Endothelial cell (in vitro differentiated cells): ENCODE measurements at regions not wholly inside any gene's neighbourhood (a gene's known extent, or its start where the extent isn't known, plus 50 kb on each side); places are given as distances from the start of the nearest gene placed in this dataset.

Source experiments
- DNase-seq: peaks from one replicate; pipeline ENCODE4 v3.0.0; 2021; ENCODE audit warnings: low spot score
- H3K27ac Mint-ChIP-seq: one replicate; pipeline ENCODE4 v1.8.0; 2021; ENCODE audit warnings: mixed read lengths, inconsistent platforms; ENCODE audit not compliant: unreplicated experiment
- H3K27me3 Mint-ChIP-seq: one replicate; pipeline ENCODE4 v1.8.0; 2021; ENCODE audit warnings: mild to moderate bottlenecking, moderate library complexity, mixed read lengths, inconsistent platforms; ENCODE audit not compliant: unreplicated experiment
- H3K36me3 Mint-ChIP-seq: one replicate; pipeline ENCODE4 v1.8.0; 2021; ENCODE audit warnings: mild to moderate bottlenecking, low read depth, mixed read lengths, inconsistent platforms; ENCODE audit not compliant: unreplicated experiment
- H3K4me1 Mint-ChIP-seq: one replicate; pipeline ENCODE4 v1.8.0; 2021; ENCODE audit warnings: mild to moderate bottlenecking, mixed read lengths, inconsistent platforms; ENCODE audit not compliant: unreplicated experiment
- H3K4me3 Mint-ChIP-seq: one replicate; pipeline ENCODE4 v1.8.0; 2021; ENCODE audit warnings: mild to moderate bottlenecking, mixed read lengths, inconsistent platforms; ENCODE audit not compliant: unreplicated experiment
- H3K9me3 Mint-ChIP-seq: one replicate; pipeline ENCODE4 v1.8.0; 2021; ENCODE audit warnings: mixed read lengths, inconsistent platforms; ENCODE audit not compliant: unreplicated experiment
- TF ChIP-seq, protein P1 (sequence below): fragments of 200-600 bp; sonication (generic); IDR thresholded peaks from one replicate; pipeline ENCODE4 v1.5.0; 2021; ENCODE audit warnings: antibody characterized with exemption; ENCODE audit not compliant: unreplicated experiment

- H3K27ac Mint-ChIP-seq = no peak overlapping the region
- no peaks in the 10 kb centered on the region for H3K9me3 Mint-ChIP-seq
- no peak for DNase-seq
- H3K36me3 Mint-ChIP-seq = no peaks in the 10 kb centered on the region
- TF ChIP-seq, protein P1, sequence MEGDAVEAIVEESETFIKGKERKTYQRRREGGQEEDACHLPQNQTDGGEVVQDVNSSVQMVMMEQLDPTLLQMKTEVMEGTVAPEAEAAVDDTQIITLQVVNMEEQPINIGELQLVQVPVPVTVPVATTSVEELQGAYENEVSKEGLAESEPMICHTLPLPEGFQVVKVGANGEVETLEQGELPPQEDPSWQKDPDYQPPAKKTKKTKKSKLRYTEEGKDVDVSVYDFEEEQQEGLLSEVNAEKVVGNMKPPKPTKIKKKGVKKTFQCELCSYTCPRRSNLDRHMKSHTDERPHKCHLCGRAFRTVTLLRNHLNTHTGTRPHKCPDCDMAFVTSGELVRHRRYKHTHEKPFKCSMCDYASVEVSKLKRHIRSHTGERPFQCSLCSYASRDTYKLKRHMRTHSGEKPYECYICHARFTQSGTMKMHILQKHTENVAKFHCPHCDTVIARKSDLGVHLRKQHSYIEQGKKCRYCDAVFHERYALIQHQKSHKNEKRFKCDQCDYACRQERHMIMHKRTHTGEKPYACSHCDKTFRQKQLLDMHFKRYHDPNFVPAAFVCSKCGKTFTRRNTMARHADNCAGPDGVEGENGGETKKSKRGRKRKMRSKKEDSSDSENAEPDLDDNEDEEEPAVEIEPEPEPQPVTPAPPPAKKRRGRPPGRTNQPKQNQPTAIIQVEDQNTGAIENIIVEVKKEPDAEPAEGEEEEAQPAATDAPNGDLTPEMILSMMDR = no peak
- no peaks in the 10 kb centered on the region for H3K4me1 Mint-ChIP-seq
- no peak overlapping the region for H3K4me3 Mint-ChIP-seq
- no peaks in the 10 kb centered on the region for H3K27me3 Mint-ChIP-seq
Observed at GRCh38 chr13:29696606-29697005, 101.1 kb upstream of the SLC7A1 start.

GRCh38 chr13:29693275-29693945 lies 97.9 kb upstream of the SLC7A1 start:
- TF ChIP-seq, protein P1 = no peak
- H3K36me3 Mint-ChIP-seq = no peaks in the 10 kb centered on the region
- no peaks in the 10 kb centered on the region for H3K9me3 Mint-ChIP-seq
- no peaks in the 10 kb centered on the region for H3K27me3 Mint-ChIP-seq
- no peak overlapping the region for H3K27ac Mint-ChIP-seq
- no peak for DNase-seq
- no peaks in the 10 kb centered on the region for H3K4me1 Mint-ChIP-seq
- H3K4me3 Mint-ChIP-seq = no peak overlapping the region

- H3K27me3 Mint-ChIP-seq = peaks cover 2% of the 10 kb centered on the region
- H3K4me1 Mint-ChIP-seq = no peaks in the 10 kb centered on the region
- TF ChIP-seq, protein P1 = no peak
- no peak overlapping the region for H3K27ac Mint-ChIP-seq
- H3K4me3 Mint-ChIP-seq = no peak overlapping the region
- no peak for DNase-seq
- H3K9me3 Mint-ChIP-seq = no peaks in the 10 kb centered on the region
- H3K36me3 Mint-ChIP-seq = no peaks in the 10 kb centered on the region
Observed at GRCh38 chr13:29689548-29689947, 94.1 kb upstream of the SLC7A1 start.

- Mint-ChIP-seq H3K36me3 (no peaks in the 10 kb centered on the region), H3K27me3 (peaks cover 2% of the 10 kb centered on the region), H3K4me3 (no peak overlapping the region), H3K27ac (no peak overlapping the region), H3K9me3 (no peaks in the 10 kb centered on the region), H3K4me1 (no peaks in the 10 kb centered on the region)
- TF ChIP-seq, protein P1 = no peak
- no peak for DNase-seq
Observed at GRCh38 chr13:29688193-29688592, 92.7 kb upstream of the SLC7A1 start.

GRCh38 chr13:29684441-29684840 lies 89.0 kb upstream of the SLC7A1 start:
- Mint-ChIP-seq H3K4me3 (no peak overlapping the region), H3K27ac (no peak overlapping the region), H3K36me3 (no peaks in the 10 kb centered on the region), H3K27me3 (peaks cover 2% of the 10 kb centered on the region), H3K4me1 (no peaks in the 10 kb centered on the region), H3K9me3 (no peaks in the 10 kb centered on the region)
- no peak for DNase-seq
- TF ChIP-seq, protein P1 = no peak
